B cell (primary cell): ENCODE measurements at regions not wholly inside any gene's neighbourhood (a gene's known extent, or its start where the extent isn't known, plus 50 kb on each side); places are given as distances from the start of the nearest gene placed in this dataset.

Experiments
- ATAC-seq: fragments of 200-7000 bp; cut with Tn5 transposase; one replicate; pipeline ENCODE4 v1.10.0; 2021; ENCODE audit warnings: low read depth, mild to moderate bottlenecking, moderate number of reproducible peaks, moderate library complexity
- CTCF ChIA-PET: fragments of 350-600 bp; sonication (Branson Sonifier 250); formaldehyde crosslinking; loops from one replicate; lab custom pipeline; 2021; ENCODE audit warnings: antibody characterized with exemption, inconsistent platforms; lab: Charles Lee
- POLR2A ChIA-PET: fragments of 350-600 bp; sonication (Branson Sonifier 250); formaldehyde crosslinking; loops from one replicate; lab custom pipeline; 2021; ENCODE audit warnings: antibody characterized with exemption; lab: Charles Lee
- DNase-seq: peaks from one replicate; pipeline ENCODE4 v3.0.0; 2013
- H2AFZ ChIP-seq: 2 replicates; pipeline ENCODE4 v1.6.1; 2012; ENCODE audit warnings: mild to moderate bottlenecking, low read depth, low read length; ENCODE audit not compliant: insufficient read depth, poor library complexity, severe bottlenecking
- H3K27ac ChIP-seq, 2 donors: 1 replicate in 1 of 2; 2 replicates in 1 of 2; pipeline ENCODE4 v1.5.1; 2012 to 2013; ENCODE audit warnings: low read length in 2 of 2, mild to moderate bottlenecking in 2 of 2, moderate library complexity in 1 of 2
- H3K27me3 ChIP-seq, 4 experiments: fragments of 200-600 bp in 1 of 4; sonication (generic) in 1 of 4; replicated peaks in 1 of 4; 1 replicate in 2 of 4; 2 replicates in 2 of 4; pipeline versions ENCODE4 v1.6.1 to v1.7.0; 2013 to 2016; ENCODE audit warnings: low read length in 3 of 4, mild to moderate bottlenecking in 2 of 4, mixed read lengths in 1 of 4, moderate library complexity in 1 of 4; ENCODE audit not compliant: insufficient read depth in 4 of 4, control insufficient read depth in 3 of 4; ENCODE audit errors: control extremely low read depth in 1 of 4
- H3K36me3 ChIP-seq, 2 experiments: replicated peaks in 1 of 2; 1 replicate in 1 of 2; 2 replicates in 1 of 2; pipeline versions ENCODE4 v1.6.1 to v1.7.1; 2013; ENCODE audit warnings: low read length in 1 of 2; ENCODE audit not compliant: insufficient read depth in 2 of 2, control insufficient read depth in 1 of 2; ENCODE audit errors: control extremely low read depth in 1 of 2, extremely low read depth in 1 of 2
- H3K4me1 ChIP-seq, 2 donors: fragments of 200-600 bp in 1 of 2; sonication (generic) in 1 of 2; 1 replicate in 1 of 2; 2 replicates in 1 of 2; pipeline versions ENCODE4 v1.5.1 to v1.6.1; 2013 to 2017; ENCODE audit warnings: low read length in 2 of 2; ENCODE audit not compliant: control insufficient read depth in 2 of 2, insufficient read depth in 2 of 2
- H3K4me2 ChIP-seq: replicated peaks from 2 replicates; pipeline ENCODE3; 2012; ENCODE audit warnings: mild to moderate bottlenecking, low read depth, low read length; ENCODE audit not compliant: poor library complexity, severe bottlenecking
- H3K4me3 ChIP-seq, 5 experiments: fragments of 200-600 bp in 1 of 5; sonication (generic) in 1 of 5; 1 replicate in 3 of 5; 2 replicates in 2 of 5; pipeline versions ENCODE4 v1.5.1 to v1.7.0; 2011 to 2016; ENCODE audit warnings: low read length in 4 of 5, mild to moderate bottlenecking in 4 of 5, low read depth in 2 of 5, control low read depth in 1 of 5, moderate library complexity in 1 of 5; ENCODE audit not compliant: insufficient read depth in 1 of 5; ENCODE audit errors: control extremely low read depth in 1 of 5, extremely low read depth in 1 of 5
- H3K79me2 ChIP-seq: fragments of 200-600 bp; sonication (generic); one replicate; pipeline ENCODE4 v1.6.0; 2016; ENCODE audit warnings: low read length; ENCODE audit not compliant: control insufficient read depth, insufficient read depth
- H3K9ac ChIP-seq: fragments of 200-600 bp; sonication (generic); 2 replicates; pipeline ENCODE4 v1.6.1; 2017; ENCODE audit warnings: mild to moderate bottlenecking, low read length, moderate library complexity
- H3K9me3 ChIP-seq, 3 donors: one replicate each; pipeline versions ENCODE4 v1.6.1 to v1.7.1; 2013; ENCODE audit warnings: low read length in 2 of 3; ENCODE audit not compliant: control insufficient read depth in 2 of 3, insufficient read depth in 1 of 3; ENCODE audit errors: control extremely low read depth in 1 of 3
- H4K20me1 ChIP-seq: 2 replicates; pipeline ENCODE4 v1.6.0; 2012; ENCODE audit warnings: mild to moderate bottlenecking, low read length; ENCODE audit not compliant: insufficient read depth, control insufficient read depth, poor library complexity, severe bottlenecking
- H3K27ac Mint-ChIP-seq: one replicate; pipeline ENCODE4 v1.8.0; 2021; ENCODE audit warnings: mixed read lengths
- H3K27me3 Mint-ChIP-seq: one replicate; pipeline ENCODE4 v1.8.0; 2021; ENCODE audit warnings: mixed read lengths
- H3K4me1 Mint-ChIP-seq: one replicate; pipeline ENCODE4 v1.8.0; 2021; ENCODE audit warnings: mixed read lengths
- H3K4me3 Mint-ChIP-seq: one replicate; pipeline ENCODE4 v1.8.0; 2021; ENCODE audit warnings: mixed read lengths
- H3K9me3 Mint-ChIP-seq: one replicate; pipeline ENCODE4 v1.8.0; 2022; ENCODE audit warnings: mixed read lengths; ENCODE audit not compliant: insufficient read depth
- EZH2 ChIP-seq: IDR thresholded peaks from 2 replicates; pipeline ENCODE4 v1.6.1; 2012; ENCODE audit warnings: borderline replicate concordance, low read depth, mild to moderate bottlenecking, moderate library complexity, low read length; ENCODE audit not compliant: insufficient read depth, poor library complexity, severe bottlenecking
- WGBS: methylation state at CpG from one replicate; pipeline ENCODE4 v1.1.5; 2013; ENCODE audit warnings: missing lambda C conversion rate; ENCODE audit not compliant: insufficient coverage; 5-methylcytosine and 5-hydroxymethylcytosine counted together
- intact Hi-C: fragments of 100-400 bp; cut with micrococcal nuclease; formaldehyde crosslinking; loops from one replicate; pipeline ENCODE4 v1.10.0; 2022
- TF ChIP-seq, protein P1 (sequence below): fragments of 200-600 bp; IDR thresholded peaks from one replicate; pipeline ENCODE4 v1.8.0; 2022; ENCODE audit warnings: antibody characterized with exemption, mild to moderate bottlenecking

DNA sequence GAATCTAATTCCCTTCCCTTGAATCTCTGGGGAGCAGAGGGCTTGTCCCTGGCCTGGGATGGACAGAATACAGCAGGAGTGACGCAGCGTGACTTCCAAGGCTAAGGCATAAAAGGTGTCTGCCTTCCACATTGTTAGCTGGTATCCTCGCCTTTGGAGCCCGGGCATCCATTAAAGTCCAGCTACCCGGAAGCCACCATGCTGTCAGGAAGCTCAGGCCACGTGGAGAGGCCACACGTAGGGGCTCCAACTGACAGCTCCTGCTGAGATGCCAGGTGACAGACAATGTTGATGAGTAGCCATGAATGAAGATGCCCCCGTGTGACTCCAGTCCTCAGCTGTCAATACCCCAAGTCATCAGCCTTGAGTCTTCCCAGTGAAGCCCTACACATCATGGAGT is 99.9 kb downstream of the OAT start:
- DNase-seq = no peak
- Histone ChIP-seq H3K79me2 (no peaks in the 10 kb centered on the region), H3K9me3 (no peaks in the 10 kb centered on the region), H2AFZ (no peak overlapping the region), H4K20me1 (no peaks in the 10 kb centered on the region), H3K9ac (no peak overlapping the region), H3K4me2 (no peak overlapping the region), H3K27me3 (no peaks in the 10 kb centered on the region), H3K4me1 (no peaks in the 10 kb centered on the region), H3K4me3 (no peak overlapping the region), H3K36me3 (no peaks in the 10 kb centered on the region), H3K27ac (no peak overlapping the region)
- 93% methylated on average over 7 of the region's 8 CpGs for WGBS
- Mint-ChIP-seq H3K4me3 (no peak overlapping the region), H3K4me1 (no peaks in the 10 kb centered on the region), H3K9me3 (no peaks in the 10 kb centered on the region), H3K27me3 (peaks cover 8% of the 10 kb centered on the region), H3K27ac (no peak overlapping the region)
- TF ChIP-seq, protein P1, sequence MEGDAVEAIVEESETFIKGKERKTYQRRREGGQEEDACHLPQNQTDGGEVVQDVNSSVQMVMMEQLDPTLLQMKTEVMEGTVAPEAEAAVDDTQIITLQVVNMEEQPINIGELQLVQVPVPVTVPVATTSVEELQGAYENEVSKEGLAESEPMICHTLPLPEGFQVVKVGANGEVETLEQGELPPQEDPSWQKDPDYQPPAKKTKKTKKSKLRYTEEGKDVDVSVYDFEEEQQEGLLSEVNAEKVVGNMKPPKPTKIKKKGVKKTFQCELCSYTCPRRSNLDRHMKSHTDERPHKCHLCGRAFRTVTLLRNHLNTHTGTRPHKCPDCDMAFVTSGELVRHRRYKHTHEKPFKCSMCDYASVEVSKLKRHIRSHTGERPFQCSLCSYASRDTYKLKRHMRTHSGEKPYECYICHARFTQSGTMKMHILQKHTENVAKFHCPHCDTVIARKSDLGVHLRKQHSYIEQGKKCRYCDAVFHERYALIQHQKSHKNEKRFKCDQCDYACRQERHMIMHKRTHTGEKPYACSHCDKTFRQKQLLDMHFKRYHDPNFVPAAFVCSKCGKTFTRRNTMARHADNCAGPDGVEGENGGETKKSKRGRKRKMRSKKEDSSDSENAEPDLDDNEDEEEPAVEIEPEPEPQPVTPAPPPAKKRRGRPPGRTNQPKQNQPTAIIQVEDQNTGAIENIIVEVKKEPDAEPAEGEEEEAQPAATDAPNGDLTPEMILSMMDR = no peak
- TF ChIP-seq EZH2 = no peak
- intact Hi-C loops = no loop called here
- no peak for ATAC-seq
- ChIA-PET POLR2A (no interaction called here), CTCF (interaction anchor here (0.6 kb wide), 1 partner anchor 39 kb away, joined by 3 read pairs; no protein-coding TSS in a partner anchor)

DNA sequence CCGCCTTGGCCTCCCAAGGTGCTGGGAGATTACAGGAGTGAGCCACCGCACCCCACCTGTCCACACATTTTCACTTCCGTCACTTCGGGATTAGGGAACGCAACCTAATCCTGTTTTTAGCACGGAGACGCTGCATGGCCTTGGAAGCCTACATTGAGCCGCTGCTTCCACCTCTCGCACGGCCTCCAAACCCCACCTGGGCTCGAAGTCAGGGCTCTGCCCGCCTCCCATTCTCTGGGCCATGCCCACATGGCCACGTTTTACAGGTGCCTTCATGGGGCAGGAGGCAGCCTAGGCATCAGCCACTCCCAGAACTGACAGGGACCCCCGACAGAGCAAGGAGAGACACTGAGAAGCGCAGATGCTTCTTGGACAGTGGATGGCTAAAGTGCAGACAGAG is 100.6 kb downstream of the OAT start:
- Histone ChIP-seq H3K4me2 (no peak overlapping the region), H3K79me2 (no peaks in the 10 kb centered on the region), H3K9me3 (no peaks in the 10 kb centered on the region), H3K27ac (no peak overlapping the region), H3K36me3 (no peaks in the 10 kb centered on the region), H3K27me3 (no peaks in the 10 kb centered on the region), H3K9ac (no peak overlapping the region), H4K20me1 (no peaks in the 10 kb centered on the region), H3K4me1 (no peaks in the 10 kb centered on the region), H3K4me3 (no peak overlapping the region), H2AFZ (no peak overlapping the region)
- 90% methylated on average over 15 of the region's 15 CpGs for WGBS
- ChIA-PET POLR2A (no interaction called here), CTCF (no interaction called here)
- ATAC-seq (no peak), DNase-seq (no peak)
- no peak overlapping the region for H3K27ac Mint-ChIP-seq
- no peaks in the 10 kb centered on the region for H3K4me1 Mint-ChIP-seq
- H3K4me3 Mint-ChIP-seq = no peak overlapping the region
- intact Hi-C loops = no loop called here
- H3K9me3 Mint-ChIP-seq = peaks cover 2% of the 10 kb centered on the region
- peaks cover 5% of the 10 kb centered on the region for H3K27me3 Mint-ChIP-seq
- TF ChIP-seq, protein P1 = no peak
- no peak for TF ChIP-seq EZH2
